IMR-90 (cell line): ENCODE measurements at regions not wholly inside any gene's neighbourhood (a gene's known extent, or its start where the extent isn't known, plus 50 kb on each side); places are given as distances from the start of the nearest gene placed in this dataset.

ENCODE experiments used
- ATAC-seq: fragments of 200-7000 bp; cut with Tn5 transposase; 2 replicates; pipeline ENCODE4 v1.9.1; 2020; ENCODE audit warnings: low read depth, mild to moderate bottlenecking, moderate library complexity
- BruUV-seq: library from RNA; stranded (reverse); fragments of 400-500 nt; replicated peaks from 2 replicates; lab custom pipeline; 2021; lab: Mats Ljungman, UMichigan
- CTCF ChIA-PET: fragments of 300-600 bp; formaldehyde crosslinking; extraction: SDS; loops from one replicate; lab custom pipeline; 2021; ENCODE audit warnings: antibody characterized with exemption; lab: Yijun Ruan, JAX
- POLR2A ChIA-PET: fragments of 300-600 bp; sonication (Branson Sonifier 250); formaldehyde crosslinking; loops from one replicate; lab custom pipeline; 2022; ENCODE audit warnings: antibody characterized with exemption; ENCODE audit not compliant: unreplicated experiment; lab: Charles Lee
- DNase-seq: peaks from one replicate; pipeline ENCODE4 v3.0.0; 2013
- H2AFZ ChIP-seq: replicated peaks from 2 replicates; pipeline ENCODE3; 2013; ENCODE audit warnings: low read length, mild to moderate bottlenecking; ENCODE audit not compliant: poor library complexity
- H2AK5ac ChIP-seq: 2 replicates; pipeline ENCODE4 v1.6.1; 2013; ENCODE audit warnings: low read depth, low read length, inconsistent platforms
- H2AK9ac ChIP-seq: replicated peaks from 2 replicates; pipeline ENCODE3; 2013; ENCODE audit warnings: mild to moderate bottlenecking, low read depth, low read length, moderate library complexity; ENCODE audit not compliant: poor library complexity
- H2BK120ac ChIP-seq: 2 replicates; pipeline ENCODE4 v1.6.1; 2013; ENCODE audit warnings: low read depth, low read length, inconsistent platforms
- H2BK15ac ChIP-seq: 3 replicates; pipeline ENCODE4 v1.6.1; 2013; ENCODE audit warnings: low read depth, low read length, inconsistent platforms
- H2BK20ac ChIP-seq: 2 replicates; pipeline ENCODE4 v1.6.1; 2013; ENCODE audit warnings: low read depth, mild to moderate bottlenecking, inconsistent platforms, low read length, moderate library complexity
- H2BK5ac ChIP-seq: 2 replicates; pipeline ENCODE4 v1.6.1; 2013; ENCODE audit warnings: mild to moderate bottlenecking, low read depth, low read length, inconsistent platforms; ENCODE audit not compliant: poor library complexity, severe bottlenecking
- H3K14ac ChIP-seq: replicated peaks from 2 replicates; pipeline ENCODE4 v1.6.1; 2013; ENCODE audit warnings: low read depth, low read length, inconsistent platforms
- H3K18ac ChIP-seq: 2 replicates; pipeline ENCODE4 v1.6.1; 2013; ENCODE audit warnings: low read depth, low read length, control low read depth
- H3K23ac ChIP-seq: 2 replicates; pipeline ENCODE4 v1.6.1; 2013; ENCODE audit warnings: low read depth, low read length, inconsistent platforms
- H3K27ac ChIP-seq: 2 replicates; pipeline ENCODE4 v1.5.1; 2013; ENCODE audit warnings: mild to moderate bottlenecking, control low read depth, low read length; ENCODE audit not compliant: insufficient read depth
- H3K27me3 ChIP-seq: 2 replicates; pipeline ENCODE4 v1.6.1; 2013; ENCODE audit warnings: low read length; ENCODE audit not compliant: control insufficient read depth, insufficient read depth
- H3K36me3 ChIP-seq: 2 replicates; pipeline ENCODE4 v1.6.1; 2013; ENCODE audit warnings: low read length, mixed read lengths; ENCODE audit not compliant: control insufficient read depth, insufficient read depth
- H3K4ac ChIP-seq: 2 replicates; pipeline ENCODE4 v1.6.1; 2013; ENCODE audit warnings: low read depth, low read length, inconsistent platforms
- H3K4me1 ChIP-seq: 2 replicates; pipeline ENCODE4 v1.6.1; 2013; ENCODE audit warnings: low read length, mixed read lengths; ENCODE audit not compliant: control insufficient read depth, insufficient read depth
- H3K4me2 ChIP-seq: 2 replicates; pipeline ENCODE4 v1.6.1; 2013; ENCODE audit warnings: low read depth, mild to moderate bottlenecking, control low read depth, low read length, moderate library complexity
- H3K4me3 ChIP-seq: 2 replicates; pipeline ENCODE4 v1.5.1; 2013; ENCODE audit warnings: low read depth, mild to moderate bottlenecking, control low read depth, low read length, moderate library complexity; ENCODE audit not compliant: insufficient read depth
- H3K56ac ChIP-seq: 2 replicates; pipeline ENCODE4 v1.6.1; 2013; ENCODE audit warnings: low read length, inconsistent platforms; ENCODE audit not compliant: insufficient read depth; ENCODE audit errors: extremely low read depth
- H3K79me1 ChIP-seq, 2 experiments: 2 replicates each; pipeline ENCODE4 v1.6.1; 2013; ENCODE audit warnings: low read length in 2 of 2, inconsistent platforms in 1 of 2, low read depth in 1 of 2
- H3K9ac ChIP-seq: 2 replicates; pipeline ENCODE4 v1.6.1; 2013; ENCODE audit warnings: low read depth, low read length, control low read depth
- H3K9me1 ChIP-seq: 2 replicates; pipeline ENCODE4 v1.6.1; 2013; ENCODE audit warnings: low read length, inconsistent platforms; ENCODE audit not compliant: insufficient read depth
- H3K9me3 ChIP-seq: 2 replicates; pipeline ENCODE4 v1.6.1; 2013; ENCODE audit warnings: low read length; ENCODE audit not compliant: control insufficient read depth, insufficient read depth
- H4K20me1 ChIP-seq: 2 replicates; pipeline ENCODE4 v1.6.1; 2013; ENCODE audit warnings: low read length, inconsistent platforms; ENCODE audit not compliant: insufficient read depth
- H4K5ac ChIP-seq: 2 replicates; pipeline ENCODE4 v1.6.1; 2013; ENCODE audit warnings: mild to moderate bottlenecking, low read depth, low read length, control low read depth
- H4K8ac ChIP-seq, 2 experiments: 2 replicates each; pipeline ENCODE4 v1.6.1; 2013; ENCODE audit warnings: low read depth in 2 of 2, low read length in 2 of 2, control low read depth in 1 of 2, inconsistent platforms in 1 of 2
- H4K91ac ChIP-seq: 2 replicates; pipeline ENCODE4 v1.6.1; 2013; ENCODE audit warnings: low read depth, low read length, inconsistent platforms; ENCODE audit not compliant: insufficient read depth
- BHLHE40 ChIP-seq: fragments of 150-350 bp; IDR thresholded peaks from 2 replicates; pipeline ENCODE4 v1.6.1; 2016; ENCODE audit warnings: mild to moderate bottlenecking, low read depth, low read length
- CEBPB ChIP-seq: IDR thresholded peaks from 2 replicates; pipeline ENCODE4 v1.6.1; 2012; ENCODE audit warnings: low read depth, low read length, improper control_type of control experiment
- CHD1 ChIP-seq: IDR thresholded peaks from 2 replicates; pipeline ENCODE4 v1.6.1; 2012; ENCODE audit warnings: low read depth, low read length, improper control_type of control experiment
- CTCF ChIP-seq: conservative IDR thresholded peaks from 2 replicates; pipeline ENCODE4 v1.5.1; 2012; ENCODE audit warnings: mild to moderate bottlenecking, low read depth, low read length, improper control_type of control experiment
- ELK1 ChIP-seq: fragments of 150-350 bp; IDR thresholded peaks from 2 replicates; pipeline ENCODE4 v1.6.1; 2016; ENCODE audit warnings: low read depth, mild to moderate bottlenecking, low read length, moderate library complexity, borderline replicate concordance
- FOS ChIP-seq: fragments of 150-350 bp; IDR thresholded peaks from 2 replicates; pipeline ENCODE4 v1.6.1; 2016; ENCODE audit warnings: low read depth, low read length
- MAFK ChIP-seq: IDR thresholded peaks from 2 replicates; pipeline ENCODE4 v1.6.1; 2012; ENCODE audit warnings: low read depth, low read length, improper control_type of control experiment
- MAZ ChIP-seq: IDR thresholded peaks from 2 replicates; pipeline ENCODE4 v1.6.1; 2012; ENCODE audit warnings: low read depth, mild to moderate bottlenecking, low read length, improper control_type of control experiment, moderate library complexity, borderline replicate concordance
- MXI1 ChIP-seq: IDR thresholded peaks from 2 replicates; pipeline ENCODE4 v1.6.1; 2012; ENCODE audit warnings: low read depth, mild to moderate bottlenecking, low read length, moderate library complexity, borderline replicate concordance
- POLR2A ChIP-seq: IDR thresholded peaks from 2 replicates; pipeline ENCODE4 v1.6.1; 2012; ENCODE audit warnings: mild to moderate bottlenecking, low read depth, low read length
- RAD21 ChIP-seq: IDR thresholded peaks from 2 replicates; pipeline ENCODE4 v1.6.1; 2012; ENCODE audit warnings: low read length, improper control_type of control experiment
- RCOR1 ChIP-seq: IDR thresholded peaks from 2 replicates; pipeline ENCODE4 v1.6.1; 2012; ENCODE audit warnings: mild to moderate bottlenecking, low read length, improper control_type of control experiment; ENCODE audit not compliant: insufficient replicate concordance
- RFX5 ChIP-seq: IDR thresholded peaks from 2 replicates; pipeline ENCODE4 v1.8.0; 2012; ENCODE audit warnings: low read depth, mild to moderate bottlenecking, low read length, moderate library complexity
- SMC3 ChIP-seq: fragments of 150-350 bp; IDR thresholded peaks from 2 replicates; pipeline ENCODE4 v1.6.1; 2016; ENCODE audit warnings: low read depth, mild to moderate bottlenecking, antibody characterized with exemption, low read length, moderate library complexity
- USF2 ChIP-seq: fragments of 150-350 bp; IDR thresholded peaks from 2 replicates; pipeline ENCODE4 v1.6.1; 2017; ENCODE audit warnings: mild to moderate bottlenecking, antibody characterized with exemption, low read length, low read depth
- WGBS, 2 experiments: methylation state at CpG; one replicate each; pipeline versions ENCODE4 v1.1.5 to v1.1.7; 2013; ENCODE audit warnings: missing lambda C conversion rate in 2 of 2; ENCODE audit not compliant: insufficient read length in 1 of 2; ENCODE audit errors: extremely low coverage in 2 of 2; 5-methylcytosine and 5-hydroxymethylcytosine counted together
- dilution Hi-C: fragments of 300-500 bp; cut with HindIII; formaldehyde crosslinking; loops from one replicate; pipeline ENCODE4 v1.14.3; 2018; ENCODE audit warnings: low sequenced_read_pairs; ENCODE audit not compliant: unreplicated experiment
- in situ Hi-C: fragments of 300-500 bp; cut with MboI; formaldehyde crosslinking; loops from 3 replicates; pipeline ENCODE4 v1.14.3; 2019; ENCODE audit warnings: low sequenced_read_pairs, inconsistent platforms, mixed read lengths
- intact Hi-C: fragments of 100-400 bp; cut with micrococcal nuclease; formaldehyde crosslinking; loops from 2 replicates; pipeline ENCODE4 v1.10.0; 2022

- H3K27ac ChIP-seq = no peak overlapping the region
- no peak overlapping the region for H3K4me2 ChIP-seq
- no TSS peak for BruUV-seq
- H3K36me3 ChIP-seq = no peaks in the 10 kb centered on the region
- no peaks in the 10 kb centered on the region for H4K20me1 ChIP-seq
- H4K5ac ChIP-seq = no peak overlapping the region
- no peak overlapping the region for H2BK20ac ChIP-seq
- no peaks in the 10 kb centered on the region for H3K9me3 ChIP-seq
- no peak overlapping the region for H2BK120ac ChIP-seq
- peaks cover 19% of the 10 kb centered on the region for H3K27me3 ChIP-seq
- H3K4ac ChIP-seq = no peak overlapping the region
- H3K4me1 ChIP-seq = no peaks in the 10 kb centered on the region
- H3K9me1 ChIP-seq = no peaks in the 10 kb centered on the region
- DNase-seq = no peak
- H3K18ac ChIP-seq = no peak overlapping the region
- no peaks in the 10 kb centered on the region for H3K79me1 ChIP-seq
- ATAC-seq = no peak
- H3K14ac ChIP-seq = no peak overlapping the region
- TF ChIP-seq POLR2A (no peak), RFX5 (no peak), MXI1 (no peak), RAD21 (no peak), CHD1 (no peak), ELK1 (no peak), CEBPB (no peak), MAFK (no peak), MAZ (no peak), RCOR1 (no peak), BHLHE40 (no peak), SMC3 (no peak), FOS (no peak), USF2 (no peak), CTCF (no peak)
- no peak overlapping the region for H3K9ac ChIP-seq
- H3K56ac ChIP-seq = no peak overlapping the region
- H2BK5ac ChIP-seq = no peak overlapping the region
- no peak overlapping the region for H4K91ac ChIP-seq
- WGBS, 2 experiments = no CpG with 5 or more reads among the region's 5 CpGs
- H2AK9ac ChIP-seq = no peak overlapping the region
- H2AK5ac ChIP-seq = no peak overlapping the region
- H3K23ac ChIP-seq = no peak overlapping the region
- dilution Hi-C loops = no loop called here
- H4K8ac ChIP-seq = no peak overlapping the region
- H2BK15ac ChIP-seq = no peak overlapping the region
- ChIA-PET POLR2A (no interaction called here), CTCF (no interaction called here)
- no peak overlapping the region for H3K4me3 ChIP-seq
- in situ Hi-C loops = no loop called here
- intact Hi-C loops = no loop called here
- no peak overlapping the region for H2AFZ ChIP-seq
Measured at GRCh38 chr2:173770947-173771678, 194.1 kb downstream of the SP3 start.
